Right lobe of liver (tissue), 4 donors: ENCODE measurements at regions not wholly inside any gene's neighbourhood (a gene's known extent, or its start where the extent isn't known, plus 50 kb on each side); places are given as distances from the start of the nearest gene placed in this dataset.

Experiments
- CTCF ChIP-seq, 4 donors: fragments of 200-600 bp in 3 of 4; fragments of 450-650 bp in 1 of 4; IDR thresholded peaks; one replicate each; pipeline versions ENCODE4 v1.5.1 to v1.8.0; 2016 to 2022; ENCODE audit warnings: antibody characterized with exemption in 4 of 4, mild to moderate bottlenecking in 2 of 4
- POLR2A ChIP-seq: fragments of 450-650 bp; IDR thresholded peaks from one replicate; pipeline ENCODE4 v1.6.1; 2017; ENCODE audit warnings: antibody characterized with exemption, mild to moderate bottlenecking
- donor health status: DM: no; HTN: no; CAD: no.
- donor health status: DM: no; HTN: no; CAD: no.
- donor health status: DM: no; HTN: yes; CAD: no.

- TF ChIP-seq CTCF (IDR thresholded peaks at IDR 0.05), result no peak
- TF ChIP-seq POLR2A, result no peak
Measured at GRCh38 chr7:123259759-123260158, 60.0 kb upstream of the SLC13A1 start.
